ENCODE measurements at regions not wholly inside any gene's neighbourhood (a gene's known extent, or its start where the extent isn't known, plus 50 kb on each side); places are given as distances from the start of the nearest gene placed in this dataset.

- TF ChIP-seq MIER1 (IDR thresholded peaks at IDR 0.05; ENCODE audit: low read depth) (no peak), SP1 (CRISPR knock-in tag; IDR thresholded peaks at IDR 0.05) (no peak), ZNF165 (CRISPR knock-in tag; IDR thresholded peaks at IDR 0.05; ENCODE audit: borderline replicate concordance) (no peak), U2AF2 (optimal IDR thresholded peaks at IDR 0.05; ENCODE audit: low read depth, low read length) (no peak), ZNF511 (CRISPR knock-in tag; IDR thresholded peaks at IDR 0.05) (no peak), DEAF1 (CRISPR knock-in tag; IDR thresholded peaks at IDR 0.05) (no peak), XRCC3 (IDR thresholded peaks at IDR 0.05) (no peak), POLR2A (conservative IDR thresholded peaks at IDR 0.05) (no peak), TAL1 (IDR thresholded peaks at IDR 0.05) (no peak)
- intact Hi-C loops (cut with micrococcal nuclease): no loop called here
- ChIA-PET CTCF (ENCODE audit: low intra/inter-chr PET ratio) (no interaction called here), POLR2A (interaction anchor here (1.3 kb wide), 1 partner anchor 10 kb away, joined by 4 read pairs; no protein-coding TSS in a partner anchor)
- no peak overlapping the region for H3K27ac ChIP-seq (ENCODE audit: extremely low read depth, low read depth, low read length)
- no peaks in the 10 kb centered on the region; the same call in 1 of the 2 replicates for H4K20me1 ChIP-seq (replicated peaks; ENCODE audit: control insufficient read depth, insufficient read depth, low read length)
- no peaks in the 10 kb centered on the region for H3K79me2 ChIP-seq (ENCODE audit: control insufficient read depth, insufficient read depth, low read length)
- ATAC-seq (no peak), DNase-seq (ENCODE audit: extremely low read depth in 1 of 4, low spot score in 3 of 4) (no peak), FAIRE-seq (no peak)
- H2AFZ ChIP-seq (ENCODE audit: low read depth, low read length): no peak overlapping the region
- 26% methylated on average over 4 of the region's 4 CpGs for WGBS (ENCODE audit: insufficient coverage, low coverage, missing lambda C conversion rate)
- H3K4me2 ChIP-seq (ENCODE audit: insufficient read depth, low read length): no peak overlapping the region
- H3K4me3 ChIP-seq: no peak overlapping the region
- no TSS peak for BruUV-seq (replicated peaks)
- H3K27me3 ChIP-seq (ENCODE audit: control insufficient read depth in 2 of 2, insufficient read depth in 2 of 2, low read length in 2 of 2): no peaks in the 10 kb centered on the region
- H3K9me1 ChIP-seq (ENCODE audit: control insufficient read depth, insufficient read depth, low read length): no peaks in the 10 kb centered on the region
- H3K9ac ChIP-seq (ENCODE audit: insufficient read depth in 1 of 2, low read depth in 2 of 2, low read length in 2 of 2): no peak overlapping the region
- H3K9me3 ChIP-seq (replicated peaks; ENCODE audit: control insufficient read depth, insufficient read depth, low read depth, low read length): no peaks in the 10 kb centered on the region
- no peaks in the 10 kb centered on the region for H3K4me1 ChIP-seq (replicated peaks in 1 of 2; ENCODE audit: control insufficient read depth in 2 of 2, insufficient read depth in 2 of 2, low read length in 2 of 2)
- H3K36me3 ChIP-seq (ENCODE audit: control insufficient read depth, insufficient read depth, low read length): no peaks in the 10 kb centered on the region
- in situ Hi-C loops (cut with MboI): no loop called here
Measured at GRCh38 chr15:81785181-81785580, 260.6 kb downstream of the MEX3B start.
